BLaER1 (cell line): ENCODE measurements at regions not wholly inside any gene's neighbourhood (a gene's known extent, or its start where the extent isn't known, plus 50 kb on each side); places are given as distances from the start of the nearest gene placed in this dataset.
A peak's percentile ranks its signal among the peaks of the same experiment; 100 is the strongest.

Experiments used
- H3K27ac ChIP-seq: shearing (Covaris generic); formaldehyde crosslinking; 2 replicates; pipeline ENCODE4 v1.8.1; 2022
- H3K27me3 ChIP-seq: shearing (Covaris generic); formaldehyde crosslinking; 2 replicates; pipeline ENCODE4 v1.8.1; 2022
- H3K36me3 ChIP-seq: shearing (Covaris generic); formaldehyde crosslinking; 2 replicates; pipeline ENCODE4 v1.8.1; 2022
- H3K4me1 ChIP-seq: shearing (Covaris generic); formaldehyde crosslinking; 2 replicates; pipeline ENCODE4 v1.8.1; 2022
- H3K4me2 ChIP-seq: shearing (Covaris generic); formaldehyde crosslinking; 2 replicates; pipeline ENCODE4 v1.8.1; 2022
- H3K4me3 ChIP-seq: shearing (Covaris generic); formaldehyde crosslinking; 2 replicates; pipeline ENCODE4 v1.8.1; 2022
- H3K9ac ChIP-seq: shearing (Covaris generic); formaldehyde crosslinking; 2 replicates; pipeline ENCODE4 v1.8.1; 2022
- H3K9me3 ChIP-seq: shearing (Covaris generic); formaldehyde crosslinking; 2 replicates; pipeline ENCODE4 v1.8.1; 2022
- H4K20me1 ChIP-seq: shearing (Covaris generic); formaldehyde crosslinking; 2 replicates; pipeline ENCODE4 v1.8.1; 2022
- Cebpa-rat ChIP-seq: shearing (Covaris generic); IDR thresholded peaks from 2 replicates; pipeline ENCODE4 v1.8.1; 2022

- no peak for TF ChIP-seq Cebpa-rat
- H3K4me3 ChIP-seq, result no peak overlapping the region
- no peaks in the 10 kb centered on the region for H3K27me3 ChIP-seq
- no peaks in the 10 kb centered on the region for H4K20me1 ChIP-seq
- H3K27ac ChIP-seq, result no peak overlapping the region
- no peak overlapping the region for H3K4me2 ChIP-seq
- no peaks in the 10 kb centered on the region for H3K36me3 ChIP-seq
- H3K9ac ChIP-seq, result no peak overlapping the region
- H3K9me3 ChIP-seq, result 0 out of 2 replicates have a peak, but pooled peaks cover 6% of the 10 kb centered on the region
- H3K4me1 ChIP-seq, result no peaks in the 10 kb centered on the region
Observed at GRCh38 chr2:65625982-65626381, 193.6 kb upstream of the SPRED2 start.

- no peak overlapping the region for H3K27ac ChIP-seq
- H3K36me3 ChIP-seq, result no peaks in the 10 kb centered on the region
- no peak overlapping the region for H3K4me3 ChIP-seq
- H3K4me1 ChIP-seq, result no peaks in the 10 kb centered on the region
- TF ChIP-seq Cebpa-rat, result no peak
- H3K9me3 ChIP-seq, result 0 out of 2 replicates have a peak, but pooled peaks cover 5% of the 10 kb centered on the region
- no peak overlapping the region for H3K9ac ChIP-seq
- H3K27me3 ChIP-seq, result no peaks in the 10 kb centered on the region
- no peaks in the 10 kb centered on the region for H4K20me1 ChIP-seq
- H3K4me2 ChIP-seq, result peak overlapping the region; percentile 22; the same call in 1 of the 2 replicates
Observed at GRCh38 chr2:65622951-65623535, 190.6 kb upstream of the SPRED2 start.

GRCh38 chr2:65622499-65622898, 190.1 kb upstream of the SPRED2 start:
- no peak overlapping the region for H3K27ac ChIP-seq
- H3K4me3 ChIP-seq, result no peak overlapping the region
- no peaks in the 10 kb centered on the region for H3K36me3 ChIP-seq
- H3K9me3 ChIP-seq, result no peaks in the 10 kb centered on the region
- no peaks in the 10 kb centered on the region for H4K20me1 ChIP-seq
- H3K9ac ChIP-seq, result no peak overlapping the region
- H3K27me3 ChIP-seq, result no peaks in the 10 kb centered on the region
- no peaks in the 10 kb centered on the region for H3K4me1 ChIP-seq
- TF ChIP-seq Cebpa-rat, result no peak
- H3K4me2 ChIP-seq, result no peak overlapping the region

- no peaks in the 10 kb centered on the region for H3K4me1 ChIP-seq
- H4K20me1 ChIP-seq, result no peaks in the 10 kb centered on the region
- H3K27ac ChIP-seq, result no peak overlapping the region
- H3K4me2 ChIP-seq, result no peak overlapping the region
- TF ChIP-seq Cebpa-rat, result no peak
- no peak overlapping the region for H3K9ac ChIP-seq
- H3K4me3 ChIP-seq, result no peak overlapping the region
- no peaks in the 10 kb centered on the region for H3K9me3 ChIP-seq
- no peaks in the 10 kb centered on the region for H3K27me3 ChIP-seq
- H3K36me3 ChIP-seq, result no peaks in the 10 kb centered on the region
Observed at GRCh38 chr2:65620524-65620923, 188.1 kb upstream of the SPRED2 start.

- TF ChIP-seq Cebpa-rat, result no peak
- Histone ChIP-seq H3K4me3 (no peak overlapping the region), H4K20me1 (no peaks in the 10 kb centered on the region), H3K4me1 (no peaks in the 10 kb centered on the region), H3K9me3 (no peaks in the 10 kb centered on the region), H3K36me3 (no peaks in the 10 kb centered on the region), H3K27ac (no peak overlapping the region), H3K4me2 (no peak overlapping the region), H3K27me3 (no peaks in the 10 kb centered on the region), H3K9ac (no peak overlapping the region)
Observed at GRCh38 chr2:65620026-65620425, 187.6 kb upstream of the SPRED2 start.

- H3K4me3 ChIP-seq, result no peak overlapping the region
- H3K9ac ChIP-seq, result no peak overlapping the region
- no peak overlapping the region for H3K4me2 ChIP-seq
- no peak overlapping the region for H3K27ac ChIP-seq
- no peaks in the 10 kb centered on the region for H3K36me3 ChIP-seq
- H3K4me1 ChIP-seq, result no peaks in the 10 kb centered on the region
- no peak for TF ChIP-seq Cebpa-rat
- H3K27me3 ChIP-seq, result no peaks in the 10 kb centered on the region
- H3K9me3 ChIP-seq, result no peaks in the 10 kb centered on the region
- H4K20me1 ChIP-seq, result no peaks in the 10 kb centered on the region
Observed at GRCh38 chr2:65615602-65616001, 183.2 kb upstream of the SPRED2 start.

GRCh38 chr2:65613968-65614555, 181.7 kb upstream of the SPRED2 start:
- H3K27ac ChIP-seq, result no peak overlapping the region
- no peaks in the 10 kb centered on the region for H3K27me3 ChIP-seq
- H3K4me2 ChIP-seq, result no peak overlapping the region
- no peaks in the 10 kb centered on the region for H3K36me3 ChIP-seq
- H3K9ac ChIP-seq, result no peak overlapping the region
- H4K20me1 ChIP-seq, result no peaks in the 10 kb centered on the region
- H3K4me1 ChIP-seq, result peaks cover 4% of the 10 kb centered on the region
- no peaks in the 10 kb centered on the region for H3K9me3 ChIP-seq
- no peak for TF ChIP-seq Cebpa-rat
- no peak overlapping the region for H3K4me3 ChIP-seq

GRCh38 chr2:65611488-65611887, 179.1 kb upstream of the SPRED2 start:
- Histone ChIP-seq H3K9ac (no peak overlapping the region), H3K9me3 (no peaks in the 10 kb centered on the region), H3K27me3 (no peaks in the 10 kb centered on the region), H3K36me3 (no peaks in the 10 kb centered on the region), H3K4me3 (no peak overlapping the region), H4K20me1 (no peaks in the 10 kb centered on the region), H3K4me2 (no peak overlapping the region), H3K4me1 (peaks cover 29% of the 10 kb centered on the region), H3K27ac (no peak overlapping the region)
- TF ChIP-seq Cebpa-rat, result no peak

- H3K27me3 ChIP-seq, result no peaks in the 10 kb centered on the region
- H3K4me2 ChIP-seq, result peak overlapping the region; percentile 4; the same call in 1 of the 2 replicates
- peaks cover 55% of the 10 kb centered on the region for H3K4me1 ChIP-seq
- TF ChIP-seq Cebpa-rat, result no peak
- no peaks in the 10 kb centered on the region for H3K9me3 ChIP-seq
- H4K20me1 ChIP-seq, result no peaks in the 10 kb centered on the region
- H3K4me3 ChIP-seq, result no peak overlapping the region
- no peaks in the 10 kb centered on the region for H3K36me3 ChIP-seq
- H3K27ac ChIP-seq, result no peak overlapping the region
- H3K9ac ChIP-seq, result no peak overlapping the region
Observed at GRCh38 chr2:65608916-65609315, 176.5 kb upstream of the SPRED2 start.

GRCh38 chr2:65608466-65608865, 176.1 kb upstream of the SPRED2 start:
- TF ChIP-seq Cebpa-rat, result no peak
- Histone ChIP-seq H3K27ac (no peak overlapping the region), H3K4me3 (no peak overlapping the region), H3K9me3 (no peaks in the 10 kb centered on the region), H4K20me1 (no peaks in the 10 kb centered on the region), H3K4me1 (peaks cover 57% of the 10 kb centered on the region), H3K4me2 (peak overlapping the region; percentile 4; the same call in 1 of the 2 replicates), H3K27me3 (no peaks in the 10 kb centered on the region), H3K9ac (no peak overlapping the region), H3K36me3 (no peaks in the 10 kb centered on the region)
